Mucosa of stomach (tissue), 1 donor: ENCODE measurements at regions not wholly inside any gene's neighbourhood (a gene's known extent, or its start where the extent isn't known, plus 50 kb on each side); places are given as distances from the start of the nearest gene placed in this dataset.

Experiments
- H3K27me3 ChIP-seq: one replicate; pipeline ENCODE4 v1.7.0; 2013; ENCODE audit warnings: mild to moderate bottlenecking, low read length; ENCODE audit not compliant: control insufficient read depth, insufficient read depth
- H3K36me3 ChIP-seq: one replicate; pipeline ENCODE4 v1.7.0; 2013; ENCODE audit warnings: low read length; ENCODE audit not compliant: control insufficient read depth, insufficient read depth
- H3K4me1 ChIP-seq: one replicate; pipeline ENCODE4 v1.7.0; 2013; ENCODE audit warnings: mild to moderate bottlenecking, low read length; ENCODE audit not compliant: control insufficient read depth, insufficient read depth
- H3K4me3 ChIP-seq: one replicate; pipeline ENCODE4 v1.7.0; 2013; ENCODE audit warnings: low read length
- H3K9ac ChIP-seq: one replicate; pipeline ENCODE4 v1.7.0; 2013; ENCODE audit warnings: mild to moderate bottlenecking, low read length, moderate library complexity
- H3K9me3 ChIP-seq: one replicate; pipeline ENCODE4 v1.7.0; 2013; ENCODE audit warnings: mild to moderate bottlenecking, low read length, moderate library complexity; ENCODE audit not compliant: control insufficient read depth
- donor health status: Pancreatic carcinoma.

DNA sequence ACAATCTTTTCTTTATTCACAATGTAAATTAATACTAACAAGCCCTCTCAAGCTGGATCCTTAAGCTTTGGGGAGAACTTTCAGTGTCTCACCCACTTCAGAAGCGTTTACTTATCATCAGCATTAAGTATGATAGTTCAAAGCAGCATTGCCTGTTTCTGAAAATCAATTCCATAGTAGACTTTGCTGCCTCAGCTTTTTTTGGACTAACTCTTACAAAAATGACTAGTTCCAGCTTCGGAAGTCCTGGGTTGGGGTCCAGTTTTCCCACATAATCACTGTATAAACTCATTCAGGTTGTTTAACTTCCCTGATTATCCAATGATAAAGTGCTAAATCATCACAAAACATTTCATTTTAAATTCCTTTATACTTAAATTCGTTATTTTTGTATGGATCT, 114.4 kb downstream of the NR2F2 start:
- H3K36me3 ChIP-seq: no peaks in the 10 kb centered on the region
- H3K27me3 ChIP-seq: no peaks in the 10 kb centered on the region
- H3K4me1 ChIP-seq: no peaks in the 10 kb centered on the region
- no peak overlapping the region for H3K4me3 ChIP-seq
- no peaks in the 10 kb centered on the region for H3K9me3 ChIP-seq
- H3K9ac ChIP-seq: no peak overlapping the region

DNA sequence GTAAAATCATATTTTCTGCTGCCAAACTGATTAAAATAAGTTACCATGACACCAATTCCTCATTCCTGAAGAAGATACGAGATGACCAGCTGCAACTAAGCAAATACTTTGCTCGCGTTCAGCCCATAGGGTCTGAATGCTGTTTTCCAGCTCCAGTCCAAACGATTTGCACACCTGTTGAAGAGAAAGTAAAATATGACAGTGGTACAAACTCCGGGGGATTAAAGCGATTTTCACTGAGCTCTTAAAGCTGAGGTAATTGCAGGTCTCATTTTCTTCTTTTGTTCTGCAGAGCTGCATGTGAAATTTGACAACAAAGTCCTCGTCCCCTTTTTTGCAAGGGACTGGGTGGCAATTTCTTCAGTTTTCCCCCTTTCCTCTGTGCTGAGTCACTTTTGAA, 118.4 kb downstream of the NR2F2 start:
- Histone ChIP-seq H3K9me3 (no peaks in the 10 kb centered on the region), H3K9ac (no peak overlapping the region), H3K4me3 (no peak overlapping the region), H3K36me3 (no peaks in the 10 kb centered on the region), H3K27me3 (no peaks in the 10 kb centered on the region), H3K4me1 (no peaks in the 10 kb centered on the region)

DNA sequence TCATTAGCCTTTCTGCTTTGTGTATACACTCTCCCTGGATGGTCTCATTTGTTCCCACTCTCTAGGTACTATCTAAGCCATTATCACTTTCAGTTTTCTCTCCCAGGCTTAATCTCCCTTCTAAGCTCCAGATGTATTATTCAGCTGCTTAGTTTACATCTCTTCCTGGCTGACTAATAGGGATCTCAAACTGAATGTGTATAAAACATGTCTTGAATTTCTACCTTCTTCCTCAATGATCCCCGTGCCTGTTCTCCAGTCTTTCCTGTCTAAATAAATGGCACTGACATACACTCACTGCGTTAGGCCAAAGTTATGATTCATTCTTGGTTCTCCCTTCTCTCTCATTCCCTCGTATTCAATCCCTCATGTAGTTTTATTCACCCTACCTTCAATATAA, 127.3 kb downstream of the NR2F2 start:
- no peaks in the 10 kb centered on the region for H3K36me3 ChIP-seq
- no peaks in the 10 kb centered on the region for H3K27me3 ChIP-seq
- no peak overlapping the region for H3K9ac ChIP-seq
- no peaks in the 10 kb centered on the region for H3K9me3 ChIP-seq
- H3K4me3 ChIP-seq: no peak overlapping the region
- H3K4me1 ChIP-seq: no peaks in the 10 kb centered on the region

DNA sequence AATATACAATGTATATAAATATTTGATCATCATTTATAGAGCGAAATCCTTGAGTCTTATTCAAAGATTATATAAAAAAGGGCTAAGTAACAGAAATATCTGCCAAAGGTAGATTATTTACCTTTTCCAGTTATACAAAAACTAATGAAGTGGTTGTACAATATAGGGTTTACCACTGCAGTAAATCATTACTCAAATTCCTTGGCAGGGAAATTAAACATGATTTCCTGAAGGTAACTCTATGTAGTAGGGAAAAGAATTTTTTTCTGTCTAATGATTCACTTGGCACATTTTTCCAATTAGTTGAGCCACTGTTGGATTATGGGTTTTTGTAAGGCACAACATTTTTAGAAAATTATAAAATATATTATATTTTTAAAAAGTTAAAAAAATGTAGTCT, 129.6 kb downstream of the NR2F2 start:
- Histone ChIP-seq H3K36me3 (no peaks in the 10 kb centered on the region), H3K9me3 (no peaks in the 10 kb centered on the region), H3K4me1 (no peaks in the 10 kb centered on the region), H3K4me3 (no peak overlapping the region), H3K9ac (no peak overlapping the region), H3K27me3 (peaks cover 6% of the 10 kb centered on the region)

DNA sequence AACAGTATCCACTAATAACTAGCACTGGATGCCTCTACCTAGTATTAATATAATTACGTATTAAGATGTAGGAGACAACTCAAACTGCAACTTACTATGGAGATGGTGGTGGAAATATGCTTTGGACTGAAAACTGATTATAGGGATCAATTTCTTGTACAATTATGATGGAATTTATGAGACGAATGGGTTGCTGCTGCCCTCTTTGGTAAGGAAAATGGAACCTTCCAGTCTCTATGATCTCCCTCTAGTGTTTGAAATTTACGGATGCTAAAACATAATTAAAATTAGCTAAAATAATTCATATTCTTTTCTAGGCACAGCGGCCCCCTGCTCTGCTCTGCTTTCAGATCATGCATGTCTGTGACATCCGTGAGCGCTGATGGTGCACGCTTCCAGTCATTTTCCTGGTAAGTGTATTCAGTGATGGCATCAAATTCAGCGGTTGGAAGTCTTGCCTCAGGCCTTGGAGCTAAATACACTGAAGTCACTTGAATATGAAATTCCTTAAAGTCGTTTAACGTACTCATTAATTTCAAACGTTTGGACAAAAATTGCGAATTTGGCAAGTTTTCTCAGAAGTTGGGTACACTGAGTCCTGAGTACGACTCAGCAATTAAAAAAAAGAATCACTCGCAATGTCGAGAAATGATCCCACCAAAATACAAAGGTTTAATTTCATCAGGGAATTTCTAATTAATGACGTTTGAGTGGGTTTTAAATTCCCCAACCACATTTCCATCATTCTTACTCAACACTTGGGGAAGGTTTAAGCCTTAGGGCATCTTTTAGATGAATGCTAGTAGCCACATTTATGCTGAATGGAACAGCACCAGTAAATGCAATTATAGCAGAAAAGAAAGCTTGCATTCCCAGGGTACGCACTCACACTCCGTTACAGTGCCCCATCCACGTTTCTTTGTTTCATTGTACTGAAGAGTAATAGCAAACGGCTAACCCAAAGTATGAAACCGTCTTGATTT, 132.6 kb downstream of the NR2F2 start:
- Histone ChIP-seq H3K9ac (no peak overlapping the region), H3K4me1 (no peaks in the 10 kb centered on the region), H3K4me3 (no peak overlapping the region), H3K27me3 (peaks cover 6% of the 10 kb centered on the region), H3K9me3 (no peaks in the 10 kb centered on the region), H3K36me3 (no peaks in the 10 kb centered on the region)

DNA sequence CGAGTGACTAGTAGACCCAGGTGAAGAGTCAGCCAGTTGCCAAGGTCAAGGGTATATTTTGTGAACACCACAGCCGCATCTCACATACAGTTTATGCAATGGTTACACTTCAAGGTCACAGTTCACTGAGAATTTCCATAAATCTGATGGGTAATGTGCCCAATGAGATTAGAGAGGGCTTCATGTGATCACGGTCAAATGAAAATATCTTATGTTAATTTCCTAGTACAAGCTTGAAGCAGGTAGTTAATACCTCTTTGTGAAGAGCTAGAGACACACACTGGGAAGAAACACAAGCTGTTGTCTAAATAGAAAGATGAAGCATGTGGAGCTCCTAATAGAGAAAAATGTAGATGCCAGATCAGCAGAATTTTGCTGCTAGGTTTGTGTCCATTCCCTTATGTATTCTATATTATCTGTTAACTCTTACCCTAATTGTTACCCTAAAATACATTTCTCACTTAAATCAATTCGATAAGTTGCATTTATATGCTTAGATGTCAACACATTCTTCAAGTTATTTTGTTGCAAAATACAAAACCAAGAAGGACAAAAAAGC, 136.0 kb downstream of the NR2F2 start:
- Histone ChIP-seq H3K4me3 (no peak overlapping the region), H3K9me3 (no peaks in the 10 kb centered on the region), H3K36me3 (no peaks in the 10 kb centered on the region), H3K4me1 (no peaks in the 10 kb centered on the region), H3K27me3 (peaks cover 6% of the 10 kb centered on the region), H3K9ac (no peak overlapping the region)

DNA sequence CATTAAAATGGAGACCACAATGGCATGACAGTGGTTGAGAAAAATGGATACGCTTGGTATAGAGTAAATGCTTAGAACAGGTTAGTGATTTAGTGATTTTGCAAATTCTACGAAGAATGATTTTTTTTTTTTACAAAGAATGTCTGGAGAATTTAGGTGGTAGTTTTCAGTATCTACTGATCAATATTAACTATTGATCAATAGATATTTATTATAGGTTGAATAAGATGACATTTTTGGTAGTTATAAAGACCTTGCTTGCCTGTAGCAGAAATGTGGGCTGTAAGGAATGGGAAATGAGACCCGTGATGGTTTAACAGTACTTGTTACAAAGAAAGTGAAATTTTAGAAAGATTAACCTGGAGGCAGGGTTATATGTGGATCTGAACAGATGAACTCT, 137.5 kb downstream of the NR2F2 start:
- Histone ChIP-seq H3K4me1 (no peaks in the 10 kb centered on the region), H3K9ac (no peak overlapping the region), H3K27me3 (peaks cover 6% of the 10 kb centered on the region), H3K9me3 (no peaks in the 10 kb centered on the region), H3K36me3 (no peaks in the 10 kb centered on the region), H3K4me3 (no peak overlapping the region)

DNA sequence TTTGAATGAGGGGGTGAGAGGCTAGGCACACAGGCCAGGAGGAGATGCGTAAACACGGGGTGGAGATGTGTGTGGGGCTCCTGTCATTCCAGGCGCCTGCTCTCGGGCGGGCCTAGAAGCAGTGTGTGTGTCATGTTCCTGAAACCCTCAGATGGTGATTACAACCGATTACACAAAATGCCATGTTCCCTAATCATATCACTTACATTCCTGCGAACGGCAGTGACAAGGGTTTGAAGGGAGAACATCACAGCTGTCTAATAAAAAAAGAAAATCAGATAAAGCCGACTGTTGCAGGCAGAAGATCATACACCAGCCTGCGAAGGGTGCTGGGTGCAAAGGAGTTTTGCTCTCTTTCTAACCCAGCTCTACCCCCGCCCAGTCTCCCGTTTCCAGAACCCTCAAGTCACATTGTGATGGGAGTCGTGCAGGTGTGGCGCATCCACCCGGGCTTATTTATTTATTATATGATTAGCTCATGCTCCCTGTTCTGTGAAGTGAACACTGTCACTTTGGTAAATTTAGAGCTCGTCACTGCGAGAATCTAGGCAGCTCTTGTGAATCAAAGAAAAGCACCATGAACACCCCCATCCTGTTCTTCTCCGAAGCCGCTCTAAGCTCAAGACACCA, 140.3 kb downstream of the NR2F2 start:
- Histone ChIP-seq H3K9ac (no peak overlapping the region), H3K9me3 (no peaks in the 10 kb centered on the region), H3K27me3 (no peaks in the 10 kb centered on the region), H3K4me1 (no peaks in the 10 kb centered on the region), H3K36me3 (no peaks in the 10 kb centered on the region), H3K4me3 (no peak overlapping the region)

DNA sequence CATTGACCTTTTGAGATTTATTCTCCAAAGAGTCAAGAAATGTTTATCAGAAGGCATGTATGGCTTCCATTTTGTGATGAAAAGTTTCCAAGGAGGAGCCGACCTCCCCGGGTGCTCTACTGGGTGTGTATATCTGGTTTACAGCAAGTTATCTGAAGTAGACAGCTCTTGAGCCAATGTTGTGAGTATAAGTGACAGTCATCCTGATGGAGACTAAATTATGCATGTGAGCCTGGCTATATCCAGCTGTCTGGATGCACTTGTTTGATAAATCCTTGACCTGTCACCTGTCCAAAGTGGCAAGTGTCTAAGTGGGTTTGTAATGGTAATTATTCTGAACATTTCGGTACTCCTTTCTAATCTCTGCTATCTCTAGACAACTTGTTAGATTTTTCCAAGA, 142.2 kb downstream of the NR2F2 start:
- no peak overlapping the region for H3K9ac ChIP-seq
- H3K36me3 ChIP-seq: no peaks in the 10 kb centered on the region
- no peak overlapping the region for H3K4me3 ChIP-seq
- H3K9me3 ChIP-seq: no peaks in the 10 kb centered on the region
- no peaks in the 10 kb centered on the region for H3K4me1 ChIP-seq
- no peaks in the 10 kb centered on the region for H3K27me3 ChIP-seq

DNA sequence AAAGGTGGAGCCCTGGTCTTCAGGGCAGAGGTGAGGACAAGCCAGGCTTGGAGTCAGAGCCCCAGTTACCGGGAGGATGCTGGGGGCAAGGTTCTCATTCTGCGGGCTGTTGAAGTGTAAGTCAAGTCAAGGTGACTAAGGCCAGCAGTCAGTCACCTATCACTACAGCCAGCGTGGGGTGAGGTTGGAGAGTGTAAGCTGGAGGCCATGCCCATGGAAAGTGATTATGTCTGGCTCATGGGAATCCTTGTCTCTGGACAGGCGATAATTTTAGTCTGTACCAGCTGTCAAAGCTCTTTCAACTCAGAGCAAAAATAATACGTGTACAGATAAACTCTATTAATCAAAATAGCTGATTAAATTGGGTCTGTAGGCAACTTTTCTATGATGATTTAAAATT, 143.1 kb downstream of the NR2F2 start:
- Histone ChIP-seq H3K9me3 (no peaks in the 10 kb centered on the region), H3K9ac (no peak overlapping the region), H3K4me1 (no peaks in the 10 kb centered on the region), H3K4me3 (no peak overlapping the region), H3K36me3 (no peaks in the 10 kb centered on the region), H3K27me3 (no peaks in the 10 kb centered on the region)

DNA sequence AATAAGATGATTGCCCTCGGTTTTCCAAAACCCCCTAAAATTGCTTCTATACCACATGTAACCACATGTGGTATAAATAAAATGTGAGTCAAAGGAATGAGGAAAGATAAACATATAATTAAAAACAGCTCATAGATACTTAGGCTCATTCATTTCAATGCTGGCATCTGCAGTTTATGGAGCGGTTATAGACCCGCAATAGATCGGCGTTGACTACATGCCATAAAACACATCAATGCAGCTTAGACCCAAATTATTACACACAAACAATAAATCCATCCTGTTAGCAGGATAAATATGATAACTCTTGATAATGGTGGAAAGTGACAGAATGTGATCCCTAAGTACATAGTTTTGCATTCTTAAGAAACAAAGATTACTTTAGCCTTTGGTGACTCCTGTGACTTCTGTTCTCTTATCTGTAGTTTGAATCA, 143.7 kb downstream of the NR2F2 start:
- Histone ChIP-seq H3K36me3 (no peaks in the 10 kb centered on the region), H3K27me3 (no peaks in the 10 kb centered on the region), H3K9ac (no peak overlapping the region), H3K4me1 (no peaks in the 10 kb centered on the region), H3K4me3 (no peak overlapping the region), H3K9me3 (no peaks in the 10 kb centered on the region)

DNA sequence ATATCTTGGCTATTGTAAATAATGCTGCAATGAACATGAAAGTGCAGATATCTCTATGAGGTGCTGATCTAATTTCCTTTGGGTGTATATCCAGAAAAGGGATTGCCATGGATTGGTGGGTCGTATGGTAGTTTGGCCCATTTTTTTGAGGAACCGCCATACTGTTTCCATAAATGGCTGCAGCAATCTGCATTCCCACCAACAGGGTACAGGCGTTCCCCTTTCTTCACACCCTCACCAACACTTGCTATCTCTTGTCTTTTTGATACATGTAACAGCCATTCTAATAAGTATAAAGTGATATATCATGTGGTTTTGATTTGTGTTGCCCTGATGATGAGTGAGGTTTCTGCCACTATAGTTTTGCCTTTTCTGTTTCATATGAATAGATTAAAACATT, 146.7 kb downstream of the NR2F2 start:
- H3K4me1 ChIP-seq: no peaks in the 10 kb centered on the region
- no peaks in the 10 kb centered on the region for H3K36me3 ChIP-seq
- no peak overlapping the region for H3K9ac ChIP-seq
- H3K9me3 ChIP-seq: no peaks in the 10 kb centered on the region
- no peaks in the 10 kb centered on the region for H3K27me3 ChIP-seq
- H3K4me3 ChIP-seq: no peak overlapping the region
